Mucosa of rectum (tissue), 2 donors: ENCODE measurements at regions not wholly inside any gene's neighbourhood (a gene's known extent, or its start where the extent isn't known, plus 50 kb on each side); places are given as distances from the start of the nearest gene placed in this dataset.

Experiments used
- H3K27ac ChIP-seq, 2 donors: one replicate each; pipeline ENCODE4 v1.7.0; 2013; ENCODE audit warnings: inconsistent platforms in 2 of 2, low read depth in 2 of 2, low read length in 2 of 2
- H3K27me3 ChIP-seq, 2 donors: one replicate each; pipeline ENCODE4 v1.7.0; 2013; ENCODE audit warnings: low read length in 2 of 2; ENCODE audit not compliant: control insufficient read depth in 2 of 2, insufficient read depth in 2 of 2
- H3K36me3 ChIP-seq, 2 donors: one replicate each; pipeline ENCODE4 v1.7.0; 2013; ENCODE audit warnings: low read length in 2 of 2; ENCODE audit not compliant: control insufficient read depth in 2 of 2, insufficient read depth in 2 of 2
- H3K4me1 ChIP-seq, 2 donors: one replicate each; pipeline ENCODE4 v1.7.0; 2013; ENCODE audit warnings: low read length in 2 of 2, mild to moderate bottlenecking in 1 of 2; ENCODE audit not compliant: control insufficient read depth in 2 of 2, insufficient read depth in 2 of 2
- H3K4me3 ChIP-seq, 2 donors: one replicate each; pipeline ENCODE4 v1.7.0; 2013; ENCODE audit warnings: low read length in 2 of 2
- H3K9ac ChIP-seq, 2 donors: one replicate each; pipeline ENCODE4 v1.7.0; 2013; ENCODE audit warnings: low read length in 2 of 2, low read depth in 1 of 2, mild to moderate bottlenecking in 1 of 2
- H3K9me3 ChIP-seq, 2 donors: one replicate each; pipeline ENCODE4 v1.7.0; 2013; ENCODE audit warnings: low read length in 2 of 2; ENCODE audit not compliant: control insufficient read depth in 2 of 2
- donor health status: healthy.
- donor health status: Normal muscosa, but diverticular disease.

- Histone ChIP-seq H3K9me3 (no peaks in the 10 kb centered on the region), H3K27ac (no peak overlapping the region), H3K36me3 (no peaks in the 10 kb centered on the region), H3K4me3 (no peak overlapping the region), H3K9ac (no peak overlapping the region), H3K27me3 (no peaks in the 10 kb centered on the region), H3K4me1 (no peaks in the 10 kb centered on the region)
These were observed 411.4 kb upstream of the PDZRN3 start for GRCh38 chr3:74036102-74036501.

GRCh38 chr3:74033806-74034205, 409.1 kb upstream of the PDZRN3 start:
- H3K4me1 ChIP-seq: no peaks in the 10 kb centered on the region
- no peaks in the 10 kb centered on the region for H3K9me3 ChIP-seq
- no peak overlapping the region for H3K27ac ChIP-seq
- H3K9ac ChIP-seq: no peak overlapping the region
- H3K36me3 ChIP-seq: no peaks in the 10 kb centered on the region
- H3K27me3 ChIP-seq: no peaks in the 10 kb centered on the region
- H3K4me3 ChIP-seq: no peak overlapping the region

GRCh38 chr3:74033381-74033780, 408.6 kb upstream of the PDZRN3 start:
- Histone ChIP-seq H3K4me3 (no peak overlapping the region), H3K9me3 (no peaks in the 10 kb centered on the region), H3K27me3 (no peaks in the 10 kb centered on the region), H3K27ac (no peak overlapping the region), H3K9ac (no peak overlapping the region), H3K36me3 (no peaks in the 10 kb centered on the region), H3K4me1 (no peaks in the 10 kb centered on the region)

GRCh38 chr3:74027121-74027520, 402.4 kb upstream of the PDZRN3 start:
- H3K4me3 ChIP-seq: no peak overlapping the region
- H3K27ac ChIP-seq: no peak overlapping the region
- H3K9me3 ChIP-seq: no peaks in the 10 kb centered on the region
- no peaks in the 10 kb centered on the region for H3K36me3 ChIP-seq
- no peaks in the 10 kb centered on the region for H3K27me3 ChIP-seq
- H3K4me1 ChIP-seq: no peaks in the 10 kb centered on the region
- no peak overlapping the region for H3K9ac ChIP-seq

- Histone ChIP-seq H3K9me3 (no peaks in the 10 kb centered on the region), H3K4me1 (no peaks in the 10 kb centered on the region), H3K36me3 (no peaks in the 10 kb centered on the region), H3K4me3 (no peak overlapping the region), H3K27me3 (no peaks in the 10 kb centered on the region), H3K9ac (no peak overlapping the region), H3K27ac (no peak overlapping the region)
These were observed 398.7 kb upstream of the PDZRN3 start for GRCh38 chr3:74023395-74023794.

- no peaks in the 10 kb centered on the region for H3K9me3 ChIP-seq
- H3K4me3 ChIP-seq: no peak overlapping the region
- H3K4me1 ChIP-seq: no peaks in the 10 kb centered on the region
- no peak overlapping the region for H3K27ac ChIP-seq
- no peaks in the 10 kb centered on the region for H3K36me3 ChIP-seq
- H3K9ac ChIP-seq: no peak overlapping the region
- no peaks in the 10 kb centered on the region for H3K27me3 ChIP-seq
These were observed 396.7 kb upstream of the PDZRN3 start for GRCh38 chr3:74021449-74021848.

- Histone ChIP-seq H3K9ac (no peak overlapping the region), H3K4me1 (no peaks in the 10 kb centered on the region), H3K27ac (no peak overlapping the region), H3K9me3 (no peaks in the 10 kb centered on the region), H3K36me3 (no peaks in the 10 kb centered on the region), H3K27me3 (no peaks in the 10 kb centered on the region), H3K4me3 (no peak overlapping the region)
These were observed 385.5 kb upstream of the PDZRN3 start for GRCh38 chr3:74009961-74010844.

GRCh38 chr3:74004386-74004785, 379.6 kb upstream of the PDZRN3 start:
- Histone ChIP-seq H3K9me3 (no peaks in the 10 kb centered on the region), H3K27ac (no peak overlapping the region), H3K9ac (no peak overlapping the region), H3K36me3 (no peaks in the 10 kb centered on the region), H3K4me3 (no peak overlapping the region), H3K27me3 (no peaks in the 10 kb centered on the region), H3K4me1 (no peaks in the 10 kb centered on the region)

GRCh38 chr3:74003734-74004133, 379.0 kb upstream of the PDZRN3 start:
- H3K36me3 ChIP-seq: no peaks in the 10 kb centered on the region
- no peaks in the 10 kb centered on the region for H3K9me3 ChIP-seq
- no peak overlapping the region for H3K9ac ChIP-seq
- no peaks in the 10 kb centered on the region for H3K4me1 ChIP-seq
- no peaks in the 10 kb centered on the region for H3K27me3 ChIP-seq
- no peak overlapping the region for H3K4me3 ChIP-seq
- no peak overlapping the region for H3K27ac ChIP-seq

GRCh38 chr3:74001436-74001835, 376.7 kb upstream of the PDZRN3 start:
- no peak overlapping the region for H3K4me3 ChIP-seq
- no peaks in the 10 kb centered on the region for H3K9me3 ChIP-seq
- no peaks in the 10 kb centered on the region for H3K36me3 ChIP-seq
- H3K27me3 ChIP-seq: no peaks in the 10 kb centered on the region
- no peak overlapping the region for H3K27ac ChIP-seq
- H3K9ac ChIP-seq: no peak overlapping the region
- H3K4me1 ChIP-seq: no peaks in the 10 kb centered on the region
